ENCODE measurements at regions not wholly inside any gene's neighbourhood (a gene's known extent, or its start where the extent isn't known, plus 50 kb on each side); places are given as distances from the start of the nearest gene placed in this dataset.

- H3K27ac Mint-ChIP-seq (ENCODE audit: unreplicated experiment), result no peak overlapping the region
- peaks cover 2% of the 10 kb centered on the region for H3K27me3 Mint-ChIP-seq (ENCODE audit: unreplicated experiment)
- H3K9me3 Mint-ChIP-seq (ENCODE audit: unreplicated experiment), result no peaks in the 10 kb centered on the region
- H3K4me3 Mint-ChIP-seq (ENCODE audit: unreplicated experiment), result no peak overlapping the region
- no peak for DNase-seq (ENCODE audit: extremely low spot score, unreplicated experiment)
- H3K4me1 Mint-ChIP-seq (ENCODE audit: unreplicated experiment), result peaks cover 24% of the 10 kb centered on the region
- no peak for TF ChIP-seq CTCF (IDR thresholded peaks at IDR 0.05)
- no peaks in the 10 kb centered on the region for H3K36me3 Mint-ChIP-seq (ENCODE audit: unreplicated experiment)
Observed at GRCh38 chr10:69744971-69745370, 56.7 kb upstream of the COL13A1 start.

- no peak overlapping the region for H3K27ac Mint-ChIP-seq (ENCODE audit: unreplicated experiment)
- H3K9me3 Mint-ChIP-seq (ENCODE audit: unreplicated experiment), result no peaks in the 10 kb centered on the region
- no peaks in the 10 kb centered on the region for H3K36me3 Mint-ChIP-seq (ENCODE audit: unreplicated experiment)
- no peak for TF ChIP-seq CTCF (IDR thresholded peaks at IDR 0.05)
- H3K27me3 Mint-ChIP-seq (ENCODE audit: unreplicated experiment), result peaks cover 2% of the 10 kb centered on the region
- peaks cover 31% of the 10 kb centered on the region for H3K4me1 Mint-ChIP-seq (ENCODE audit: unreplicated experiment)
- no peak for DNase-seq (ENCODE audit: extremely low spot score, unreplicated experiment)
- H3K4me3 Mint-ChIP-seq (ENCODE audit: unreplicated experiment), result no peak overlapping the region
Observed at GRCh38 chr10:69745698-69746097, 56.0 kb upstream of the COL13A1 start.

- no peak overlapping the region for H3K27ac Mint-ChIP-seq (ENCODE audit: unreplicated experiment)
- no peak for DNase-seq (ENCODE audit: extremely low spot score, unreplicated experiment)
- H3K4me3 Mint-ChIP-seq (ENCODE audit: unreplicated experiment), result no peak overlapping the region
- no peaks in the 10 kb centered on the region for H3K36me3 Mint-ChIP-seq (ENCODE audit: unreplicated experiment)
- peaks cover 35% of the 10 kb centered on the region for H3K4me1 Mint-ChIP-seq (ENCODE audit: unreplicated experiment)
- H3K9me3 Mint-ChIP-seq (ENCODE audit: unreplicated experiment), result no peaks in the 10 kb centered on the region
- H3K27me3 Mint-ChIP-seq (ENCODE audit: unreplicated experiment), result peaks cover 2% of the 10 kb centered on the region
- no peak for TF ChIP-seq CTCF (IDR thresholded peaks at IDR 0.05)
Observed at GRCh38 chr10:69747179-69747578, 54.5 kb upstream of the COL13A1 start.

GRCh38 chr10:69748621-69749020 lies 53.1 kb upstream of the COL13A1 start:
- no peak overlapping the region for H3K4me3 Mint-ChIP-seq (ENCODE audit: unreplicated experiment)
- DNase-seq (ENCODE audit: extremely low spot score, unreplicated experiment), result no peak
- no peak overlapping the region for H3K27ac Mint-ChIP-seq (ENCODE audit: unreplicated experiment)
- H3K9me3 Mint-ChIP-seq (ENCODE audit: unreplicated experiment), result no peaks in the 10 kb centered on the region
- H3K4me1 Mint-ChIP-seq (ENCODE audit: unreplicated experiment), result peaks cover 35% of the 10 kb centered on the region
- no peaks in the 10 kb centered on the region for H3K36me3 Mint-ChIP-seq (ENCODE audit: unreplicated experiment)
- TF ChIP-seq CTCF (IDR thresholded peaks at IDR 0.05), result no peak
- peaks cover 2% of the 10 kb centered on the region for H3K27me3 Mint-ChIP-seq (ENCODE audit: unreplicated experiment)

- H3K36me3 Mint-ChIP-seq (ENCODE audit: unreplicated experiment), result no peaks in the 10 kb centered on the region
- no peak for TF ChIP-seq CTCF (IDR thresholded peaks at IDR 0.05)
- no peak for DNase-seq (ENCODE audit: extremely low spot score, unreplicated experiment)
- H3K4me3 Mint-ChIP-seq (ENCODE audit: unreplicated experiment), result no peak overlapping the region
- no peak overlapping the region for H3K27ac Mint-ChIP-seq (ENCODE audit: unreplicated experiment)
- peaks cover 35% of the 10 kb centered on the region for H3K4me1 Mint-ChIP-seq (ENCODE audit: unreplicated experiment)
- no peaks in the 10 kb centered on the region for H3K9me3 Mint-ChIP-seq (ENCODE audit: unreplicated experiment)
- H3K27me3 Mint-ChIP-seq (ENCODE audit: unreplicated experiment), result no peaks in the 10 kb centered on the region
Observed at GRCh38 chr10:69749178-69750010, 52.3 kb upstream of the COL13A1 start.

Data from osteocyte (in vitro differentiated cells).